NCI-H82 (cell line): ENCODE measurements at regions not wholly inside any gene's neighbourhood (a gene's known extent, or its start where the extent isn't known, plus 50 kb on each side); places are given as distances from the start of the nearest gene placed in this dataset.

ENCODE experiments used
- DNase-seq: peaks from one replicate; lab custom pipeline; 2025; lab: John Stamatoyannopoulos, UW

GRCh38 chr21:16912075-16912474 lies 600.8 kb upstream of the CXADR start:
- no peak for DNase-seq

GRCh38 chr21:16913010-16913409 lies 599.8 kb upstream of the CXADR start:
- DNase-seq = peak; percentile 49

- DNase-seq = no peak
Measured at GRCh38 chr21:16928439-16928838, 584.4 kb upstream of the CXADR start.

- no peak for DNase-seq
Measured at GRCh38 chr21:16932314-16932713, 580.5 kb upstream of the CXADR start.

- peak; percentile 63 for DNase-seq
Measured at GRCh38 chr21:16942703-16943102, 570.1 kb upstream of the CXADR start.

- DNase-seq = no peak
Measured at GRCh38 chr21:16943231-16943630, 569.6 kb upstream of the CXADR start.

- DNase-seq = no peak
Measured at GRCh38 chr21:16945580-16945979, 567.3 kb upstream of the CXADR start.

- DNase-seq = no peak
Measured at GRCh38 chr21:16956824-16957223, 556.0 kb upstream of the CXADR start.

GRCh38 chr21:16965424-16965823 lies 547.4 kb upstream of the CXADR start:
- DNase-seq = no peak

GRCh38 chr21:16968436-16968835 lies 544.4 kb upstream of the CXADR start:
- no peak for DNase-seq

GRCh38 chr21:16969636-16970035 lies 543.2 kb upstream of the CXADR start:
- DNase-seq = no peak

GRCh38 chr21:16974060-16974459 lies 538.8 kb upstream of the CXADR start:
- DNase-seq = no peak

- DNase-seq = peak; percentile 51
Measured at GRCh38 chr21:16976193-16976592, 536.6 kb upstream of the CXADR start.

- peak; percentile 66 for DNase-seq
Measured at GRCh38 chr21:16978309-16978895, 534.4 kb upstream of the CXADR start.

- no peak for DNase-seq
Measured at GRCh38 chr21:16979574-16979973, 533.3 kb upstream of the CXADR start.

- no peak for DNase-seq
Measured at GRCh38 chr21:16983420-16983819, 529.4 kb upstream of the CXADR start.

- DNase-seq = peak; percentile 30
Measured at GRCh38 chr21:16992448-16992847, 520.4 kb upstream of the CXADR start.

GRCh38 chr21:16993416-16994038 lies 519.3 kb upstream of the CXADR start:
- no peak for DNase-seq

GRCh38 chr21:17002594-17003257 lies 510.1 kb upstream of the CXADR start:
- no peak for DNase-seq

- DNase-seq = no peak
Measured at GRCh38 chr21:17003258-17003615, 509.6 kb upstream of the CXADR start.

GRCh38 chr21:17003763-17004373 lies 509.0 kb upstream of the CXADR start:
- DNase-seq = no peak

- no peak for DNase-seq
Measured at GRCh38 chr21:17032141-17032655, 480.6 kb upstream of the CXADR start.

- DNase-seq = no peak
Measured at GRCh38 chr21:17044696-17045095, 468.1 kb upstream of the CXADR start.
